ENCODE measurements at regions not wholly inside any gene's neighbourhood (a gene's known extent, or its start where the extent isn't known, plus 50 kb on each side); places are given as distances from the start of the nearest gene placed in this dataset.

DNA sequence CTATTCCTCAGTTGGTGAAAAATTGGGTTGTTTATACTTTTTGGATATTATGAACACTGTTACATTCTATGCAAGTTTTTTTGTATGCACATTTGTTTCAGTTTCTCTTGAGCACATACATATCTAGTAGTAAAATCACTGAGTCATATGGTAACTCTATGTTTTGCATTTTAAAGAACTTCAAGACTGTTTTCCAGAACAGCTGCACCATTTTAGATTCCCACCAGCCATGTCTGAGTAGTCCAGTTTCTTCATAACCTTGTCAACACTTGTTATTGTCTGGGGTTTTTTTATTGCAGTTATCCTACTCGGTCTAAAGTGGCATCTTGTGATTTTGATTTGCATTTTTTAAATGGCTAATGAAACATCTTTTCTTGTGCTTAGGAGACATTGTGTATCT is 100.3 kb upstream of the OTOS start:
- H2BK120ac ChIP-seq (replicated peaks; ENCODE audit: low read depth, low read length): no peak overlapping the region
- no peaks in the 10 kb centered on the region for H3K36me3 ChIP-seq (ENCODE audit: control insufficient read depth in 2 of 4, insufficient read depth in 4 of 4, low read length in 3 of 4)
- no peak overlapping the region for H3K14ac ChIP-seq (ENCODE audit: insufficient read length)
- no peak for FAIRE-seq
- no peaks in the 10 kb centered on the region; a peak in 2 of 7 replicates for H3K27me3 ChIP-seq (replicated peaks in 1 of 4; ENCODE audit: control insufficient read depth in 3 of 4, extremely low read depth in 1 of 4, insufficient read depth in 3 of 4, low read length in 3 of 4)
- ChIA-PET CTCF (ENCODE audit: partially characterized antibody) (no interaction called here), POLR2A (ENCODE audit: partially characterized antibody) (no interaction called here)
- peaks cover 1 to 4% of the 10 kb centered on the region in 2 experiments for H4K20me1 ChIP-seq (replicated peaks in 1 of 2; ENCODE audit: control insufficient read depth in 1 of 2, insufficient read depth in 2 of 2, low read length in 2 of 2)
- H3K23me2 ChIP-seq (ENCODE audit: low read depth, low read length): peaks cover 5% of the 10 kb centered on the region; the same call in 1 of the 2 replicates
- H3K4me2 ChIP-seq (ENCODE audit: insufficient read depth in 1 of 2, low read depth in 2 of 2, low read length in 2 of 2): no peak overlapping the region
- no peak overlapping the region for H4K8ac ChIP-seq (ENCODE audit: extremely low read depth, insufficient read depth, low read length)
- H3K4me3 ChIP-seq (ENCODE audit: extremely low read depth in 1 of 4, insufficient read depth in 2 of 4, low read depth in 3 of 4, low read length in 4 of 4): no peak overlapping the region
- H2AK5ac ChIP-seq (ENCODE audit: low read depth, low read length): no peak overlapping the region
- no peak for DNase-seq (ENCODE audit: low read depth in 1 of 2, low spot score in 2 of 2)
- H2BK5ac ChIP-seq (ENCODE audit: low read depth, low read length): no peak overlapping the region
- no peak overlapping the region for H2BK12ac ChIP-seq (ENCODE audit: low read depth, low read length)
- no peak overlapping the region for H3K9ac ChIP-seq (replicated peaks in 1 of 4; ENCODE audit: extremely low read depth in 1 of 4, low read depth in 3 of 4, low read length in 3 of 4)
- H4K5ac ChIP-seq (ENCODE audit: insufficient read length, low read depth, low read length): no peak overlapping the region
- 72% methylated on average over 1 of the region's 1 CpG; no CpG with 5 or more reads in 1 of the 2 experiments for WGBS, 2 experiments (ENCODE audit: extremely low coverage in 1 of 2, insufficient coverage in 1 of 2, insufficient read length in 1 of 2, insufficient replicate concordance in 2 of 2, low coverage in 1 of 2, low lambda C conversion rate in 2 of 2, missing lambda C conversion rate in 1 of 2)
- H3K23ac ChIP-seq (ENCODE audit: insufficient read length): no peak overlapping the region
- no peak overlapping the region for H3K4ac ChIP-seq (replicated peaks; ENCODE audit: insufficient read length, low read depth, low read length)
- no peaks in the 10 kb centered on the region for H3K79me2 ChIP-seq (ENCODE audit: control insufficient read depth in 1 of 2, insufficient read depth in 2 of 2, low read length in 2 of 2)
- H2AFZ ChIP-seq (ENCODE audit: low read length): no peak overlapping the region
- H3K9me3 ChIP-seq (ENCODE audit: insufficient read depth in 2 of 2, low read depth in 1 of 2, low read length in 1 of 2): no peaks in the 10 kb centered on the region
- H3K56ac ChIP-seq (replicated peaks; ENCODE audit: insufficient read length, low read depth, low read length): no peak overlapping the region
- no peak overlapping the region for H3K27ac ChIP-seq (ENCODE audit: low read depth, low read length)
- no peaks in the 10 kb centered on the region; a peak in 3 of 7 replicates for H3K4me1 ChIP-seq (replicated peaks in 1 of 4; ENCODE audit: control insufficient read depth in 3 of 4, insufficient read depth in 4 of 4, low read length in 3 of 4)
- no peak overlapping the region for H2BK15ac ChIP-seq (ENCODE audit: low read length)
- no peak overlapping the region for H4K91ac ChIP-seq (replicated peaks; ENCODE audit: insufficient read length, low read length)
- no peak overlapping the region for H3K18ac ChIP-seq (ENCODE audit: extremely low read depth, low read length)
- H2BK20ac ChIP-seq (ENCODE audit: low read length): no peak overlapping the region
- no peaks in the 10 kb centered on the region for H3K79me1 ChIP-seq (ENCODE audit: low read depth, low read length)
- TF ChIP-seq POLR2AphosphoS5 (IDR thresholded peaks at IDR 0.05; ENCODE audit: low read depth, low read length): no peak
- no peak for TF ChIP-seq NRF1 (IDR thresholded peaks at IDR 0.05; ENCODE audit: low read depth, low read length)
- no peak for TF ChIP-seq RBBP5 (IDR thresholded peaks at IDR 0.05; ENCODE audit: borderline replicate concordance, low read depth, low read length)
- TF ChIP-seq NANOG (IDR thresholded peaks at IDR 0.05; ENCODE audit: insufficient read depth, low read depth, low read length, poor library complexity, severe bottlenecking): no peak
- no peak for TF ChIP-seq SAP30 (IDR thresholded peaks at IDR 0.05; ENCODE audit: insufficient read depth, insufficient replicate concordance, low read length)
- no peak for TF ChIP-seq BRCA1 (IDR thresholded peaks at IDR 0.05; ENCODE audit: low read depth, low read length)
- no peak for TF ChIP-seq TEAD4 (IDR thresholded peaks at IDR 0.05; ENCODE audit: low read depth, low read length)
- TF ChIP-seq EP300 (IDR thresholded peaks at IDR 0.05; ENCODE audit: borderline replicate concordance in 1 of 2, low read depth in 2 of 2, low read length in 2 of 2): no peak
- TF ChIP-seq RXRA (IDR thresholded peaks at IDR 0.05; ENCODE audit: insufficient read depth, low read depth, low read length): no peak
- TF ChIP-seq GTF2F1 (IDR thresholded peaks at IDR 0.05; ENCODE audit: borderline replicate concordance, low read depth, low read length): no peak
- TF ChIP-seq CHD1 (IDR thresholded peaks at IDR 0.05; ENCODE audit: low read depth, low read length): no peak
- no peak for TF ChIP-seq SP1 (IDR thresholded peaks at IDR 0.05; ENCODE audit: low read depth, low read length)
- no peak for TF ChIP-seq KDM5A (IDR thresholded peaks at IDR 0.05; ENCODE audit: low read length)
- TF ChIP-seq TBP (IDR thresholded peaks at IDR 0.05; ENCODE audit: low read depth, low read length): no peak
- no peak for TF ChIP-seq RNF2 (IDR thresholded peaks at IDR 0.05; ENCODE audit: borderline replicate concordance, low read depth, low read length, missing control alignments, poor library complexity, severe bottlenecking)

Data from H1 (cell line).